ENCODE measurements at regions not wholly inside any gene's neighbourhood (a gene's known extent, or its start where the extent isn't known, plus 50 kb on each side); places are given as distances from the start of the nearest gene placed in this dataset.

DNA sequence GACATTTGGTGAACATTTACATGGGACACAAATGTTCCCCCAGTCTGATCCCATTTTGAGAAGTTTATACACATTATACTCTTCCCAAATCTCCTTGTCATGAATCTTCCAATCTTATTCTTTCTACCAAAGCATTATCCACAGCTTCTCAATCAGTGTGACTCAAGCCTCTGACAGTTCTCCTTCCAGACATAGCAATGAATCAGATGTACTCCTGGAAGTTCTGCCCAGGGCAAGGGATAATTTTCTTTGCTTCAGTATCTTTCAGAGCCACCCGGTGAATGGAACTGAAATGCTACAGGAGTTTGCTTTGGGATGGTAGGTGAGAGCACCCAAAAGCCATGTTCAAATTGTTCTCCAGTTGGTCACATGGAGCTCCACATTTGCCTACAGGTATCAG is 145.5 kb downstream of the ANXA5 start:
- Histone ChIP-seq H3K27me3 (replicated peaks; ENCODE audit: control insufficient read depth, insufficient read depth, low read length) (no peaks in the 10 kb centered on the region), H3K36me3 (ENCODE audit: control insufficient read depth, insufficient read depth, low read length) (no peaks in the 10 kb centered on the region), H3K4me3 (replicated peaks; ENCODE audit: low read depth, low read length) (no peak overlapping the region)
- TF ChIP-seq, protein P1, sequence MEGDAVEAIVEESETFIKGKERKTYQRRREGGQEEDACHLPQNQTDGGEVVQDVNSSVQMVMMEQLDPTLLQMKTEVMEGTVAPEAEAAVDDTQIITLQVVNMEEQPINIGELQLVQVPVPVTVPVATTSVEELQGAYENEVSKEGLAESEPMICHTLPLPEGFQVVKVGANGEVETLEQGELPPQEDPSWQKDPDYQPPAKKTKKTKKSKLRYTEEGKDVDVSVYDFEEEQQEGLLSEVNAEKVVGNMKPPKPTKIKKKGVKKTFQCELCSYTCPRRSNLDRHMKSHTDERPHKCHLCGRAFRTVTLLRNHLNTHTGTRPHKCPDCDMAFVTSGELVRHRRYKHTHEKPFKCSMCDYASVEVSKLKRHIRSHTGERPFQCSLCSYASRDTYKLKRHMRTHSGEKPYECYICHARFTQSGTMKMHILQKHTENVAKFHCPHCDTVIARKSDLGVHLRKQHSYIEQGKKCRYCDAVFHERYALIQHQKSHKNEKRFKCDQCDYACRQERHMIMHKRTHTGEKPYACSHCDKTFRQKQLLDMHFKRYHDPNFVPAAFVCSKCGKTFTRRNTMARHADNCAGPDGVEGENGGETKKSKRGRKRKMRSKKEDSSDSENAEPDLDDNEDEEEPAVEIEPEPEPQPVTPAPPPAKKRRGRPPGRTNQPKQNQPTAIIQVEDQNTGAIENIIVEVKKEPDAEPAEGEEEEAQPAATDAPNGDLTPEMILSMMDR (IDR thresholded peaks at IDR 0.05; ENCODE audit: insufficient read depth, low read length, poor library complexity, severe bottlenecking): no peak
- no peak for DNase-seq (ENCODE audit: extremely low read depth, insufficient read length)

DNA sequence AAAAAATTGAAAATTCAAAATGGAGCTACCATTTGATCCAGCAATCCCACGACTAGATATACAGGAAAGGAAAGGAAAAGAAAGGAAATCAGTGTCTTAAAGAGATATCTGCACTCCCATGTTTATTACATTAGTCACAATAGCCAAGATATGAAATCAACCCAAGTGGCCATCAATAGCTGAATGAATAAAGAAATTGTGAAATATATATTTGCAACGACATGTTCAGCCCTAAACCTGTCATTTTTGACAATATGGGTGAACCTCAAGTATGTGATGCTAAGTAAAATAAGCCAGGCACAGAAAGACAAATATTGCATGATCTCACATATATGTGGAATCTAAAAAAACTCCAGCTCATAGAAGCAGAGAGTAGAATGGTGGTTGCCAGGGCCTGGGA is 155.1 kb downstream of the ANXA5 start:
- H3K4me3 ChIP-seq (replicated peaks; ENCODE audit: low read depth, low read length): no peak overlapping the region
- no peaks in the 10 kb centered on the region for H3K36me3 ChIP-seq (ENCODE audit: control insufficient read depth, insufficient read depth, low read length)
- DNase-seq (ENCODE audit: extremely low read depth, insufficient read length): no peak
- TF ChIP-seq, protein P1 (IDR thresholded peaks at IDR 0.05; ENCODE audit: insufficient read depth, low read length, poor library complexity, severe bottlenecking): no peak
- no peaks in the 10 kb centered on the region for H3K27me3 ChIP-seq (replicated peaks; ENCODE audit: control insufficient read depth, insufficient read depth, low read length)

DNA sequence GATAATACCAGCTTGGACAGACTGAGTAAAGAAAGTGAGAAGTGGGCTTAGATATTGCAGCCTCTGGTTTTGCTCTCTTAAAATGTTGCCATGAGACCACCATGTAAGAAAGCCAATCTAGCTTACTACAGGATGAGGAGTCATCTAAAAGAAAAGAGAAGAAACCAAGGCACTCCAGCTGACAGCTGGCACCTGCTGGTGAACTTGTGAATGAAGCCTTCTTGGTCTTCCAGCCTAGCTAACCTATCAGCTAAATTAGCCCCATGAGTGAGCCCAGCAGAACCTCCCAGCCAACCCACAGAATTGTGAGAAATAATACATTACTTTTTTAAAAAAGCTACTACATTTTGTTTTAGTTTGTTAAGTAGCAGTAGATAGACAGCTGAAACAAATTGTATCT is 154.5 kb upstream of the QRFPR start:
- no peak for DNase-seq (ENCODE audit: extremely low read depth, insufficient read length)
- TF ChIP-seq, protein P1 (IDR thresholded peaks at IDR 0.05; ENCODE audit: insufficient read depth, low read length, poor library complexity, severe bottlenecking): no peak
- H3K27me3 ChIP-seq (replicated peaks; ENCODE audit: control insufficient read depth, insufficient read depth, low read length): no peaks in the 10 kb centered on the region; the same call in 1 of the 2 replicates

DNA sequence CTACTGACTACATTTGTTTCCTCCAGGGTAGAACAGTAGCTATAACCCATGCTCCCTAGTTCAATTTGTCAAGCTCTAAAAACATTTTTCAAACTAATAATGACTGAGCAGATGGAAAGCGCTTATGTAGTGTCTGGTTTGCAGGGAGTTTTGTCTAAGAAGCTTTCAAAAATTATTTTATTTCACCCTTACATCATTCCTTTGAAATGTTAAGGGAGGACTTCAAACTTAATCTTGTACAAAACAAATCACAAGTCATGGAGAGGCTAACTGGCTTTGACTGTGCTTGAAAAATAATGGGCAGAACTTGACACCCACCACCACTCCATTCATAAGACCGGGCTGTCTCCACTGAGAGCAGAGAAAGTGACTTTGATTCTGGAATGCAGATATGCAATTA is 153.4 kb upstream of the QRFPR start:
- TF ChIP-seq, protein P1 (IDR thresholded peaks at IDR 0.05; ENCODE audit: insufficient read depth, low read length, poor library complexity, severe bottlenecking): no peak
- Histone ChIP-seq H3K36me3 (ENCODE audit: control insufficient read depth, insufficient read depth, low read length) (no peaks in the 10 kb centered on the region), H3K4me3 (replicated peaks; ENCODE audit: low read depth, low read length) (no peak overlapping the region), H3K27me3 (replicated peaks; ENCODE audit: control insufficient read depth, insufficient read depth, low read length) (no peaks in the 10 kb centered on the region; the same call in 1 of the 2 replicates)
- DNase-seq (ENCODE audit: extremely low read depth, insufficient read length): no peak

More for the DNA sequence above, 154.5 kb upstream of the QRFPR start:
- no peaks in the 10 kb centered on the region for H3K36me3 ChIP-seq (ENCODE audit: control insufficient read depth, insufficient read depth, low read length)
- H3K4me3 ChIP-seq (replicated peaks; ENCODE audit: low read depth, low read length): no peak overlapping the region

DNA sequence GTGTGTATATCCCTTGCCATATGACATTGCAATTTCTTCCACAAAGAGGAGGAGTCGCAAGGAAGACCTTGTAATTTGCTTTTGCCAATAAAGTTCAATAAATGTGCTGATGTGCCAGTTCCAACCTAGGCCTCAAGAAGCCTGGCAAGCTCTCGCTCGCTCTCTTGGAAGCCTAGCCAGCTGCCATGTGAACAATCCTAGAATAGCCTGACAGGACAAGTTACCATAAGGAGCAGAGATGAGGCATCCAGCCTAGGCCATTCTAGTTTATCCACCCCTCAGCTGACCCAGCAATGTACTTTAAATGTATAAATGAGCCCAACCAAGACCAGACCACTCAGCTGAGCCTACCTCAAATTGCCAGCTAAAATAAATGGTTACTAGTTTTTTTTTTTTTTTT is 145.7 kb upstream of the QRFPR start:
- no peak overlapping the region for H3K4me3 ChIP-seq (replicated peaks; ENCODE audit: low read depth, low read length)
- TF ChIP-seq, protein P1 (IDR thresholded peaks at IDR 0.05; ENCODE audit: insufficient read depth, low read length, poor library complexity, severe bottlenecking): no peak
- H3K36me3 ChIP-seq (ENCODE audit: control insufficient read depth, insufficient read depth, low read length): no peaks in the 10 kb centered on the region
- no peaks in the 10 kb centered on the region for H3K27me3 ChIP-seq (replicated peaks; ENCODE audit: control insufficient read depth, insufficient read depth, low read length)
- DNase-seq (ENCODE audit: extremely low read depth, insufficient read length): no peak

DNA sequence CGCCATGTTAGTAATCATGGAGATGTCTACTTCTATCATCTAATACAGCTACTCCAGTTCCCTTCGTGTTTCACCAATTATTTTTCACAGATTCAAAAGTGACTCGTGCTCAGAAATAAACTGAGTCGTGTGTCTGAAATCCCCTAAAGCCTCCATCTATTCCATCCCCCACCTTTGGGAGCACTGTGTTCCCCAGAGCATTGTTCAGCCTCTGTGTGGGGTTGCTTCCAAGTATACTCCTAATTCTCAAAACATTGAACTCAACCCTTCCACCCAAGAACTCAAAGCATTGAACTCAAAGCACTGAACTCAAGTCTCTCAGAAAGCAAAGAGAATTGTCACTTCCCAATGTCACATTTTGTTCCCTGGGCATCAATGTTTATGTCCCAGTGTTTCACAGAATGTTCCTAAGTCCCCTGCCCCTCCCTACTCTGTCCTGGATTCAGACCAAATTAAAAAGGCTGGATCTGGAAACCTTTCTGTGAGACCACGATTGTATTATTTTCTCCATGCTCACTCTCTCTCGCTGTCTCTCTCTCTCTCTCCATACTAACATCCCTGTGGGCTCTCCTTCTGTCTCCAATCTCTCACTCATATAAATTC is 138.5 kb upstream of the QRFPR start:
- TF ChIP-seq, protein P1 (IDR thresholded peaks at IDR 0.05; ENCODE audit: insufficient read depth, low read length, poor library complexity, severe bottlenecking): no peak
- Histone ChIP-seq H3K27me3 (replicated peaks; ENCODE audit: control insufficient read depth, insufficient read depth, low read length) (no peaks in the 10 kb centered on the region), H3K4me3 (replicated peaks; ENCODE audit: low read depth, low read length) (no peak overlapping the region), H3K36me3 (ENCODE audit: control insufficient read depth, insufficient read depth, low read length) (no peaks in the 10 kb centered on the region)
- no peak for DNase-seq (ENCODE audit: extremely low read depth, insufficient read length)

Measured in GM06990 (cell line).